ENCODE measurements at regions not wholly inside any gene's neighbourhood (a gene's known extent, or its start where the extent isn't known, plus 50 kb on each side); places are given as distances from the start of the nearest gene placed in this dataset.
"Not testable (repeated sequence)": the region's sequence is repeated elsewhere in the genome, so short reads cannot be mapped to it uniquely, and the experiment has no call there.

DNA sequence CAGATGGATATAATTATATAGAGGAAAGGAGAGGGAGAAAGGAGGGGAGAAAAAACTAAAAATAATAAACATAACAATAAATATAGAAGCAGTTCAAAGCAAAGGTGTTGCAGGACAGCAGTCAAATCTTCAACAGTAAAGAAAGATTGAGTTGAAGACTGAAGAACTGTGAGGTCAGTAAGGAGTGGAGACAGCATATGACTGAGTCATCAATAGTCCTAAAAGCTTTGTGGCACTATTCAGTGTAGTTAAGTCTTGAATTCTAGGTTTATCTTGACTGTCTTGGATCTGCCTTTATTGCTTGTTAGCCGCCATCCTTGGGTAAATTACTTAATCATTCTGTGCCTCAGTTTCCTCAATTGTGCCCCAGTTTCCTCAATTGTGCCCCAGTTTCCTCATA, 137.0 kb downstream of the MRPS30 start:
- Histone ChIP-seq H3K4me1 (ENCODE audit: control insufficient read depth, insufficient read depth, low read length) (peaks cover 19% of the 10 kb centered on the region), H3K27me3 (ENCODE audit: control insufficient read depth, insufficient read depth, low read length) (no peaks in the 10 kb centered on the region), H3K4me3 (ENCODE audit: low read depth, low read length) (no peak overlapping the region)

DNA sequence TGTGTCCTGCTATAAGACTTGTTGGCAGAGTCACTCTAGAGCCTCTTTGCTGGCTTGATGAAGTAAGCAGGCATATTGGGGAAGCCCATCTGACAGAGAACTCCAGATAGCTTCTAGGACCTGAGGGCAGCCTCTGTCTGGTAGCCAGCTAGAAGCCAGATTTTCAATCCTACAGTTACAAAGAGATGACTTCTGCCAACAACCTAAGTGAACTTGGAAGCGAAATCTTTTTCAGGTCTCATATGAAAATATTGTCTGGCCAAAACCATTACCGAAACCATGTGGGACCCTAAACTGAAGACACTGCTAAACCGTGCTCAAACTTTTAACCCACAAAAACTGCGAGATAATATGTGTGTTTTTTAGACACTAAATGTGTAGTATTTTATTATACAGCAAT, 140.9 kb downstream of the MRPS30 start:
- no peaks in the 10 kb centered on the region for H3K4me1 ChIP-seq (ENCODE audit: control insufficient read depth, insufficient read depth, low read length)
- H3K9ac ChIP-seq (ENCODE audit: low read depth, low read length): no peak overlapping the region
- no peak overlapping the region for H3K4me3 ChIP-seq (ENCODE audit: low read depth, low read length)
- H3K27me3 ChIP-seq (ENCODE audit: control insufficient read depth, insufficient read depth, low read length): no peaks in the 10 kb centered on the region
- no peaks in the 10 kb centered on the region for H3K9me3 ChIP-seq (ENCODE audit: control insufficient read depth, insufficient read depth, low read length)
- H3K36me3 ChIP-seq (ENCODE audit: control insufficient read depth, insufficient read depth, low read length): no peaks in the 10 kb centered on the region

More for the DNA sequence above, 137.0 kb downstream of the MRPS30 start:
- no peaks in the 10 kb centered on the region for H3K9me3 ChIP-seq (ENCODE audit: control insufficient read depth, insufficient read depth, low read length)
- no peaks in the 10 kb centered on the region for H3K36me3 ChIP-seq (ENCODE audit: control insufficient read depth, insufficient read depth, low read length)
- no peak overlapping the region for H3K9ac ChIP-seq (ENCODE audit: low read depth, low read length)

- Histone ChIP-seq H3K4me3 (ENCODE audit: low read depth, low read length) (no peak overlapping the region), H3K9me3 (ENCODE audit: control insufficient read depth, insufficient read depth, low read length) (no peaks in the 10 kb centered on the region), H3K4me1 (ENCODE audit: control insufficient read depth, insufficient read depth, low read length) (no peaks in the 10 kb centered on the region), H3K9ac (ENCODE audit: low read depth, low read length) (no peak overlapping the region), H3K27me3 (ENCODE audit: control insufficient read depth, insufficient read depth, low read length) (no peaks in the 10 kb centered on the region), H3K36me3 (ENCODE audit: control insufficient read depth, insufficient read depth, low read length) (no peaks in the 10 kb centered on the region)
Observed at GRCh38 chr5:44951371-44951770, 142.6 kb downstream of the MRPS30 start.

DNA sequence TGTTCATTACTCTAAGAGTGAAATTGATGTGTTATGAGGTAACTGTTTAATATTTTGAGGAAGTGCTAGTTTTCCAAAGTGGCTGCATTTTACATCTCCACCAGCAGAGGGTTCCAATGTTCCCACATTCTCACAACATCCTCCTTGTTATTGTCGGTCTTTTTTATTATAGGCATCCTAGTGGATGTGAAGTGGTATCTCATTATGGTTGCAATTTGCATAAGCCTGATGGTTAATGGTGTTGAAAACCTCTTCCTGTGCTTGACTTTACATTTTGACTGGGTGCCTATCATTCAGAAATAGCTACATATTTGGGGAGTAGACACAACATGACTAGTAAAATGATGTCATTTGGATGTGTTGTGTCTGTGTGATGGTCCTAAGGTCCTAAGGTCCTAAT, 143.6 kb downstream of the MRPS30 start:
- Histone ChIP-seq H3K4me1 (ENCODE audit: control insufficient read depth, insufficient read depth, low read length) (no peaks in the 10 kb centered on the region), H3K9ac (ENCODE audit: low read depth, low read length) (no peak overlapping the region), H3K9me3 (ENCODE audit: control insufficient read depth, insufficient read depth, low read length) (no peaks in the 10 kb centered on the region), H3K27me3 (ENCODE audit: control insufficient read depth, insufficient read depth, low read length) (no peaks in the 10 kb centered on the region), H3K36me3 (ENCODE audit: control insufficient read depth, insufficient read depth, low read length) (no peaks in the 10 kb centered on the region), H3K4me3 (ENCODE audit: low read depth, low read length) (no peak overlapping the region)

DNA sequence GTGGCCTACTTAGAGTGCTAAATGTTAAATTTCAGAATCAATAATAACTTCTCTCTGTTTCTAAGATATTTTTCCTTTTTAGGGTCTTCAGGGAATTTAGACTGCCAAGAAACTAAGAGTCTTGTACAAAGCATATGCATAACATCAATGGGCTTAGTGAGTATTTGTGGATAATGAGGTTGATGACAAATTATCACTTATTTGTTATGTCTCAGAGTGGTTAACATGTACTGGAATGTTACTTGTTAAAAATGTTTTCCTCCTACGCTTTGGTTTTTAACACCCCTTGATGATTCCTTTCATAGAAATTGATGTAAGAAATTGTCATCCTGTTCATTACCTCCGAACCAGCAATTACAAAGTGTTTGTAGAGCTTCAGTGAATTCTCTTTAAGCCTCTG, 144.3 kb downstream of the MRPS30 start:
- no peaks in the 10 kb centered on the region for H3K4me1 ChIP-seq (ENCODE audit: control insufficient read depth, insufficient read depth, low read length)
- no peak overlapping the region for H3K4me3 ChIP-seq (ENCODE audit: low read depth, low read length)
- H3K9ac ChIP-seq (ENCODE audit: low read depth, low read length): no peak overlapping the region
- no peaks in the 10 kb centered on the region for H3K9me3 ChIP-seq (ENCODE audit: control insufficient read depth, insufficient read depth, low read length)
- H3K27me3 ChIP-seq (ENCODE audit: control insufficient read depth, insufficient read depth, low read length): no peaks in the 10 kb centered on the region
- no peaks in the 10 kb centered on the region for H3K36me3 ChIP-seq (ENCODE audit: control insufficient read depth, insufficient read depth, low read length)

DNA sequence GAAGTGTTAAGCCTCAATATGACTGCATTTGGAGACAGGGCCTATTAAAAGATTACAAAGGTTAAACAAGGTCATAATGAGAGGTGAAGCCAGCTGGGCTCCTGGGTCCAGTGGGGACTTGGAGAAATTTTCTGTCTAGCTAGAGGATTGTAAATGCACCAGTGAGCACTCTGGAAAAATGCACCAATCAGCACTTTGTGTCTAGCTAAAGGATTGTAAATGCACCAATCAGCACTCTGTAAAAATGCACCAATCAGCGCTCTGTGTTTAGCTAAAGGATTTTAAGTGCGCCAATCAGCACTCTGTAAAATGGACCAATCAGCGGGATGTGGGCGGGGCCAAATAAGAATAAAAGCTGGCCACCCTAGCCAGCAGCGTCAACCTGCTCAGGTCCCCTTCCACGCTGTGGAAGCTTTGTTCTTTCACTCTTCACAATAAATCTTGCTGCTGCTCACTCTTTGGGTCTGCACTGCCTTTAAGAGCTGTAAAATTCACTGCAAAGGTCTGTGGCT, 150.3 kb downstream of the MRPS30 start:
- not testable (repeated sequence) for H3K36me3 ChIP-seq (ENCODE audit: control insufficient read depth, insufficient read depth, low read length)

GRCh38 chr5:44969825-44970224, 161.1 kb downstream of the MRPS30 start:
- Histone ChIP-seq H3K36me3 (ENCODE audit: control insufficient read depth, insufficient read depth, low read length) (no peaks in the 10 kb centered on the region), H3K4me3 (ENCODE audit: low read depth, low read length) (no peak overlapping the region), H3K27me3 (ENCODE audit: control insufficient read depth, insufficient read depth, low read length) (no peaks in the 10 kb centered on the region), H3K4me1 (ENCODE audit: control insufficient read depth, insufficient read depth, low read length) (no peaks in the 10 kb centered on the region), H3K9ac (ENCODE audit: low read depth, low read length) (no peak overlapping the region), H3K9me3 (ENCODE audit: control insufficient read depth, insufficient read depth, low read length) (no peaks in the 10 kb centered on the region)

More for the DNA sequence above, 150.3 kb downstream of the MRPS30 start:
- not testable (repeated sequence) for H3K27me3 ChIP-seq (ENCODE audit: control insufficient read depth, insufficient read depth, low read length); H3K4me3 ChIP-seq (ENCODE audit: low read depth, low read length); H3K9ac ChIP-seq (ENCODE audit: low read depth, low read length); H3K4me1 ChIP-seq (ENCODE audit: control insufficient read depth, insufficient read depth, low read length); H3K9me3 ChIP-seq (ENCODE audit: control insufficient read depth, insufficient read depth, low read length)

- not testable (repeated sequence) for H3K27me3 ChIP-seq (ENCODE audit: control insufficient read depth, insufficient read depth, low read length); H3K4me1 ChIP-seq (ENCODE audit: control insufficient read depth, insufficient read depth, low read length); H3K4me3 ChIP-seq (ENCODE audit: low read depth, low read length); H3K9me3 ChIP-seq (ENCODE audit: control insufficient read depth, insufficient read depth, low read length); H3K9ac ChIP-seq (ENCODE audit: low read depth, low read length); H3K36me3 ChIP-seq (ENCODE audit: control insufficient read depth, insufficient read depth, low read length)
Observed at GRCh38 chr5:44970963-44971362, 162.2 kb downstream of the MRPS30 start.

DNA sequence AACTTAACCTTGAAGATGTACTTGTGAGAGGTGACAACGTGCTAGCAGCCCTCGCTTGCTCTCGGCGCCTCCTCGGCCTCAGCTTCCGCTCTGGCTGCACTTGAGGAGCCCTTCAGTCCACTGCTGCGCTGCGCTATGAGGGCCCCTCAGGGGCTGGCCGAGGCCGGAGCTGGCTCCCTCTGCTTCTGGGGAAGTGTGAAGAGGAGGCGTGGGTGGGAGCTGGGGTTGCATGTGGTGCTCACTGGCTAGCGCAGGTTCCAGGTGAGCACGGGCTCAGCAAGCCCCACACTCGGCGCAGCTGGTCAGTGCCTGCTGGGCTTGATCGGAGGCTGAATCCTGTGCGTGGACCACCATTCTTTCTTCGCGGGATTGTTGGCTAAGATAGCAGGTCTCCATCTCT, 166.1 kb downstream of the MRPS30 start:
- Histone ChIP-seq H3K4me3 (ENCODE audit: low read depth, low read length) (no peak overlapping the region), H3K4me1 (ENCODE audit: control insufficient read depth, insufficient read depth, low read length) (no peaks in the 10 kb centered on the region), H3K27me3 (ENCODE audit: control insufficient read depth, insufficient read depth, low read length) (no peaks in the 10 kb centered on the region), H3K9ac (ENCODE audit: low read depth, low read length) (no peak overlapping the region), H3K36me3 (ENCODE audit: control insufficient read depth, insufficient read depth, low read length) (no peaks in the 10 kb centered on the region), H3K9me3 (ENCODE audit: control insufficient read depth, insufficient read depth, low read length) (no peaks in the 10 kb centered on the region)

DNA sequence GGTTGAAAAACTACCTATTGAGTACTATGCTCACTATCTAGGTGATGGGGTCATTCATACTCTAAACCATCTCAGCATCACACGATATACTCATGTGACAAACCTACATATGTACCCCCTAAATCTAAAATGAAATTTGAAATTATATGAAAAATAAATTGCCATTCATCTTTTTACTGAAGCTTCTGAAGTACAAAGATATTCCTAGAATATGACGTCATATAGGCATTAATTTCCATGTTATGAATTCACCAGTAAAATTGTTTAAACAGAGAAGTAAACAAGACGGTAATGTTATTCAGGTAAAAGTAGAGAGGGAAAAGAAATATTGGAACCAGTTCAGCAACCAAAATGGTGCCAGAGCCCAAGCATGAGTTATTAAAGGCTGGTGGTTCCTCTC, 173.0 kb downstream of the MRPS30 start:
- Histone ChIP-seq H3K4me1 (ENCODE audit: control insufficient read depth, insufficient read depth, low read length) (no peaks in the 10 kb centered on the region), H3K27me3 (ENCODE audit: control insufficient read depth, insufficient read depth, low read length) (no peaks in the 10 kb centered on the region), H3K9me3 (ENCODE audit: control insufficient read depth, insufficient read depth, low read length) (no peaks in the 10 kb centered on the region), H3K36me3 (ENCODE audit: control insufficient read depth, insufficient read depth, low read length) (no peaks in the 10 kb centered on the region), H3K9ac (ENCODE audit: low read depth, low read length) (no peak overlapping the region), H3K4me3 (ENCODE audit: low read depth, low read length) (no peak overlapping the region)

DNA sequence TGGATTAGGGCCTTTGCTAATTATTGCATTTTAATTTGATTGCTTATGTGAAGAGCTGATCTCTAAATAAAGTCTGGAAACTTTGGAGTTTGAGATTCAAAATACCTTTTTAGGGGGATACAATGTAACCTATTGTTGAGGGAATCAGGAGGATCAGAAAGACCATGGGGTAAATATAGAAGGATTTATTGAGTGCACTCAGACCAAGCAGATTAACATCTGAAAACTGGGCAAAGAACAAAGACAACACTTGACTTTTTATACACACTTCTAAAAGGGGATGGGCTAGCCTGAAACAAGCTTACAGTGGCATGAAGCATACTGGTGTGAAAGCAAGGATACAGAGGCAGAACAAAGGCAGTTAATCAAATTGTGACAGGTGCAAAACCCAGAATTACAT, 174.3 kb downstream of the MRPS30 start:
- no peaks in the 10 kb centered on the region for H3K4me1 ChIP-seq (ENCODE audit: control insufficient read depth, insufficient read depth, low read length)
- no peak overlapping the region for H3K9ac ChIP-seq (ENCODE audit: low read depth, low read length)
- H3K36me3 ChIP-seq (ENCODE audit: control insufficient read depth, insufficient read depth, low read length): no peaks in the 10 kb centered on the region

GRCh38 chr5:44987026-44987425, 178.3 kb downstream of the MRPS30 start:
- H3K9ac ChIP-seq (ENCODE audit: low read depth, low read length): no peak overlapping the region
- no peaks in the 10 kb centered on the region for H3K27me3 ChIP-seq (ENCODE audit: control insufficient read depth, insufficient read depth, low read length)
- no peak overlapping the region for H3K4me3 ChIP-seq (ENCODE audit: low read depth, low read length)
- H3K4me1 ChIP-seq (ENCODE audit: control insufficient read depth, insufficient read depth, low read length): no peaks in the 10 kb centered on the region
- no peaks in the 10 kb centered on the region for H3K36me3 ChIP-seq (ENCODE audit: control insufficient read depth, insufficient read depth, low read length)
- peaks cover 6% of the 10 kb centered on the region for H3K9me3 ChIP-seq (ENCODE audit: control insufficient read depth, insufficient read depth, low read length)

More for the DNA sequence above, 174.3 kb downstream of the MRPS30 start:
- no peaks in the 10 kb centered on the region for H3K9me3 ChIP-seq (ENCODE audit: control insufficient read depth, insufficient read depth, low read length)
- H3K27me3 ChIP-seq (ENCODE audit: control insufficient read depth, insufficient read depth, low read length): no peaks in the 10 kb centered on the region
- H3K4me3 ChIP-seq (ENCODE audit: low read depth, low read length): no peak overlapping the region

- Histone ChIP-seq H3K27me3 (ENCODE audit: control insufficient read depth, insufficient read depth, low read length) (no peaks in the 10 kb centered on the region), H3K4me3 (ENCODE audit: low read depth, low read length) (no peak overlapping the region), H3K9ac (ENCODE audit: low read depth, low read length) (no peak overlapping the region), H3K9me3 (ENCODE audit: control insufficient read depth, insufficient read depth, low read length) (peaks cover 6% of the 10 kb centered on the region), H3K36me3 (ENCODE audit: control insufficient read depth, insufficient read depth, low read length) (no peaks in the 10 kb centered on the region), H3K4me1 (ENCODE audit: control insufficient read depth, insufficient read depth, low read length) (no peaks in the 10 kb centered on the region)
Observed at GRCh38 chr5:44991693-44992092, 182.9 kb downstream of the MRPS30 start.
